Caco-2 (cell line): ENCODE measurements at regions not wholly inside any gene's neighbourhood (a gene's known extent, or its start where the extent isn't known, plus 50 kb on each side); places are given as distances from the start of the nearest gene placed in this dataset.

Source experiments
- BruUV-seq: library from RNA; stranded (reverse); fragments of 400-500 nt; replicated peaks from 2 replicates; lab custom pipeline; 2021; lab: Mats Ljungman, UMichigan
- CTCF ChIA-PET: fragments of 300-600 bp; sonication (Branson Sonifier 250); formaldehyde crosslinking; loops from one replicate; lab custom pipeline; 2022; ENCODE audit warnings: antibody characterized with exemption; lab: Charles Lee
- POLR2A ChIA-PET: fragments of 300-600 bp; sonication (Branson Sonifier 250); formaldehyde crosslinking; loops from one replicate; lab custom pipeline; 2022; ENCODE audit warnings: antibody characterized with exemption; lab: Charles Lee
- DNase-seq, 2 experiments: peaks; one replicate each; pipeline versions ENCODE4 v3.0.0 to v3.0.0-alpha.2; 2020 to 2022
- H3K27me3 ChIP-seq: replicated peaks from 2 replicates; pipeline ENCODE4 v1.6.0; 2011; ENCODE audit warnings: low read length; ENCODE audit not compliant: control insufficient read depth, insufficient read depth
- H3K36me3 ChIP-seq: 2 replicates; pipeline ENCODE4 v1.5.1; 2011; ENCODE audit warnings: low read length; ENCODE audit not compliant: control insufficient read depth, insufficient read depth
- H3K4me1 ChIP-seq: fragments of 250-450 bp; sonication (Bioruptor Pico); 2 replicates; pipeline ENCODE4 v1.5.1; 2020; ENCODE audit warnings: mild to moderate bottlenecking
- H3K4me3 ChIP-seq: 2 replicates; pipeline ENCODE4 v1.5.1; 2011; ENCODE audit warnings: low read depth, mild to moderate bottlenecking, control low read depth, low read length
- H3K9me3 ChIP-seq: fragments of 250-450 bp; sonication (Bioruptor Pico); 2 replicates; pipeline ENCODE4 v1.5.1; 2020; ENCODE audit warnings: mild to moderate bottlenecking, moderate library complexity
- H3K27ac Mint-ChIP-seq: one replicate; pipeline ENCODE4 v1.8.0; 2022; ENCODE audit warnings: mixed read lengths; ENCODE audit not compliant: unreplicated experiment
- H3K27me3 Mint-ChIP-seq: one replicate; pipeline ENCODE4 v1.8.0; 2022; ENCODE audit warnings: mixed read lengths; ENCODE audit not compliant: insufficient read depth, unreplicated experiment
- H3K36me3 Mint-ChIP-seq: one replicate; pipeline ENCODE4 v1.8.0; 2022; ENCODE audit warnings: mild to moderate bottlenecking, mixed read lengths; ENCODE audit not compliant: insufficient read depth, unreplicated experiment
- H3K4me1 Mint-ChIP-seq: one replicate; pipeline ENCODE4 v1.8.0; 2022; ENCODE audit warnings: low read depth, mixed read lengths; ENCODE audit not compliant: unreplicated experiment
- H3K4me3 Mint-ChIP-seq: one replicate; pipeline ENCODE4 v1.8.0; 2022; ENCODE audit warnings: mild to moderate bottlenecking, moderate library complexity, mixed read lengths; ENCODE audit not compliant: unreplicated experiment
- H3K9me3 Mint-ChIP-seq: one replicate; pipeline ENCODE4 v1.8.0; 2022; ENCODE audit warnings: mixed read lengths; ENCODE audit not compliant: unreplicated experiment
- intact Hi-C: fragments of 100-400 bp; cut with micrococcal nuclease; formaldehyde crosslinking; loops from one replicate; pipeline ENCODE4 v1.10.0; 2022; ENCODE audit not compliant: unreplicated experiment
- TF ChIP-seq, protein P1 (sequence below), 2 experiments: fragments of 200-600 bp in 1 of 2; IDR thresholded peaks; 1 replicate in 1 of 2; 2 replicates in 1 of 2; pipeline versions ENCODE4 v1.5.1 to v1.8.0; 2011 to 2022; ENCODE audit warnings: antibody characterized with exemption in 1 of 2, control low read depth in 1 of 2, inconsistent platforms in 1 of 2, low read depth in 1 of 2, low read length in 1 of 2, mild to moderate bottlenecking in 1 of 2, moderate library complexity in 1 of 2; ENCODE audit not compliant: insufficient read depth in 1 of 2, severe bottlenecking in 1 of 2, unreplicated experiment in 1 of 2

DNA sequence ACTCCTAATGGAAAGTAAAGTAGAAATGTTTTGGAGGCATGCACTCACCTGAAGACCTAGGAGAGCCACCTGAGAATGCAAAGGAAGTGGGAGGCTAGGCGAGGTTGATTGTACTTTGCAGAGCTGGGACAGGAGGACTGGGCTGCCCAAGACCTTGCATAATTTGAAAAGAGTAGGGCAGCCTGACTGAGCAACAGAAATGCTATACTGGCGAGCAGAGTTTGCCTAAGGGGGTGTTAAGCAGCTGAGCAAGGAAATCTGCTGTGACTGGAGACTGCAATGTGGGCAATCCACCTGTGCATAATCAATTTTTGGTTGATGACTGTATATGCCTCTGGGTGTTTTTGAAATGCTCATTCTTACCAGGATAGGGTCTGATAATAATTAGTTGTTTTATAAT is 834.1 kb downstream of the TRHDE start:
- ChIA-PET CTCF (no interaction called here), POLR2A (no interaction called here)
- no peaks in the 10 kb centered on the region for H3K4me1 ChIP-seq
- Mint-ChIP-seq H3K27me3 (no peaks in the 10 kb centered on the region), H3K27ac (no peak overlapping the region), H3K4me3 (no peak overlapping the region), H3K4me1 (no peaks in the 10 kb centered on the region), H3K9me3 (no peaks in the 10 kb centered on the region), H3K36me3 (no peaks in the 10 kb centered on the region)
- no peaks in the 10 kb centered on the region for H3K27me3 ChIP-seq
- BruUV-seq: no TSS peak
- no peak for DNase-seq
- TF ChIP-seq, protein P1, sequence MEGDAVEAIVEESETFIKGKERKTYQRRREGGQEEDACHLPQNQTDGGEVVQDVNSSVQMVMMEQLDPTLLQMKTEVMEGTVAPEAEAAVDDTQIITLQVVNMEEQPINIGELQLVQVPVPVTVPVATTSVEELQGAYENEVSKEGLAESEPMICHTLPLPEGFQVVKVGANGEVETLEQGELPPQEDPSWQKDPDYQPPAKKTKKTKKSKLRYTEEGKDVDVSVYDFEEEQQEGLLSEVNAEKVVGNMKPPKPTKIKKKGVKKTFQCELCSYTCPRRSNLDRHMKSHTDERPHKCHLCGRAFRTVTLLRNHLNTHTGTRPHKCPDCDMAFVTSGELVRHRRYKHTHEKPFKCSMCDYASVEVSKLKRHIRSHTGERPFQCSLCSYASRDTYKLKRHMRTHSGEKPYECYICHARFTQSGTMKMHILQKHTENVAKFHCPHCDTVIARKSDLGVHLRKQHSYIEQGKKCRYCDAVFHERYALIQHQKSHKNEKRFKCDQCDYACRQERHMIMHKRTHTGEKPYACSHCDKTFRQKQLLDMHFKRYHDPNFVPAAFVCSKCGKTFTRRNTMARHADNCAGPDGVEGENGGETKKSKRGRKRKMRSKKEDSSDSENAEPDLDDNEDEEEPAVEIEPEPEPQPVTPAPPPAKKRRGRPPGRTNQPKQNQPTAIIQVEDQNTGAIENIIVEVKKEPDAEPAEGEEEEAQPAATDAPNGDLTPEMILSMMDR (IDR thresholded peaks at IDR 0.05; ENCODE audit: insufficient read depth in 1 of 2, low read depth in 1 of 2, low read length in 1 of 2, severe bottlenecking in 1 of 2, unreplicated experiment in 1 of 2): no peak
- no peak overlapping the region for H3K4me3 ChIP-seq
- intact Hi-C loops: no loop called here
- H3K9me3 ChIP-seq: no peaks in the 10 kb centered on the region
- no peaks in the 10 kb centered on the region for H3K36me3 ChIP-seq

DNA sequence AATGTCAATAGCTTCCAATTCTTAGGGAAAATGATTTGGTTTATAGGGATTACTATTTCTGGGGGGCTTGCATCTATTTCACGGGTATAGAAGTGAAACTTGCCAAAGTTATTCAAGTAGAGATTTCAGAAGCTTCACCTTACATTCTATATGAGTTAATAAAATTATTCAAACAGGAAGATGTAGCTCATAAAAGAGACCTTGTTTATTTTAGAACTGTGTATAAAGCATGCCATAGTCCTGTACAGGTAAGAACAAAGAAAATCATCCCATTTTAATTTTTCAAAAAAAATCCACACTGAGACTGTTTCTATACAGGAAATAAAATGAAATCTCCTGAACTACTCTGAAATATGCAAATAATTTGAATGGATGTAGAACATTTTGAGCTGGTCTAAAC is 834.7 kb downstream of the TRHDE start:
- no peak for DNase-seq
- ChIA-PET CTCF (no interaction called here), POLR2A (no interaction called here)
- H3K36me3 ChIP-seq: no peaks in the 10 kb centered on the region
- H3K27me3 ChIP-seq: no peaks in the 10 kb centered on the region
- H3K9me3 Mint-ChIP-seq: no peaks in the 10 kb centered on the region
- H3K36me3 Mint-ChIP-seq: no peaks in the 10 kb centered on the region
- no peak overlapping the region for H3K27ac Mint-ChIP-seq
- no peak overlapping the region for H3K4me3 Mint-ChIP-seq
- intact Hi-C loops: no loop called here
- H3K27me3 Mint-ChIP-seq: no peaks in the 10 kb centered on the region
- no peak overlapping the region for H3K4me3 ChIP-seq
- no peaks in the 10 kb centered on the region for H3K4me1 ChIP-seq
- H3K4me1 Mint-ChIP-seq: no peaks in the 10 kb centered on the region
- BruUV-seq: no TSS peak
- H3K9me3 ChIP-seq: no peaks in the 10 kb centered on the region
- TF ChIP-seq, protein P1 (IDR thresholded peaks at IDR 0.05; ENCODE audit: insufficient read depth in 1 of 2, low read depth in 1 of 2, low read length in 1 of 2, severe bottlenecking in 1 of 2, unreplicated experiment in 1 of 2): no peak

DNA sequence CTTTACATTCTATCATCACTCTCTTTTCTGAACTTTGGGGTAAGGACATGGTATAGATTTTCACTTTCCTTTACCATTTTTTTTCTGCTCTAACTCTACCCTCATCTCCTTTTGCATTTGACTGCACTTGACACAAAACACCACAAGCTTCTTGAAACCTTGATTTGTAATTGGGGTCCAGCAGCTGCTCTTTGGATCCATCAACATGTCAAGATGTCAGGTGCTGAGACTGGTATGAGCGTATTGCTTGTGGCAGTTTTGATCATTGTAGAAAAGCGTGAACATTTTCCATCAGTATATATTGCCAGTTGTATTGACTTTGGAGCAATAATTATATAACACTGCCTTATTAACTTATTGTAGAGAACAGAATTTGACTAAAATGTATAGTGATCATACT is 838.6 kb downstream of the TRHDE start:
- no peak overlapping the region for H3K4me3 Mint-ChIP-seq
- CTCF ChIA-PET: no interaction called here
- DNase-seq: no peak
- Histone ChIP-seq H3K4me1 (no peaks in the 10 kb centered on the region), H3K36me3 (no peaks in the 10 kb centered on the region), H3K9me3 (no peaks in the 10 kb centered on the region), H3K4me3 (no peak overlapping the region), H3K27me3 (no peaks in the 10 kb centered on the region)
- POLR2A ChIA-PET: no interaction called here
- no peak overlapping the region for H3K27ac Mint-ChIP-seq
- H3K9me3 Mint-ChIP-seq: no peaks in the 10 kb centered on the region
- H3K36me3 Mint-ChIP-seq: no peaks in the 10 kb centered on the region
- H3K27me3 Mint-ChIP-seq: no peaks in the 10 kb centered on the region
- TF ChIP-seq, protein P1 (IDR thresholded peaks at IDR 0.05; ENCODE audit: insufficient read depth in 1 of 2, low read depth in 1 of 2, low read length in 1 of 2, severe bottlenecking in 1 of 2, unreplicated experiment in 1 of 2): no peak
- intact Hi-C loops: no loop called here
- no peaks in the 10 kb centered on the region for H3K4me1 Mint-ChIP-seq
- no TSS peak for BruUV-seq
